ENCODE measurements at regions not wholly inside any gene's neighbourhood (a gene's known extent, or its start where the extent isn't known, plus 50 kb on each side); places are given as distances from the start of the nearest gene placed in this dataset.

DNA sequence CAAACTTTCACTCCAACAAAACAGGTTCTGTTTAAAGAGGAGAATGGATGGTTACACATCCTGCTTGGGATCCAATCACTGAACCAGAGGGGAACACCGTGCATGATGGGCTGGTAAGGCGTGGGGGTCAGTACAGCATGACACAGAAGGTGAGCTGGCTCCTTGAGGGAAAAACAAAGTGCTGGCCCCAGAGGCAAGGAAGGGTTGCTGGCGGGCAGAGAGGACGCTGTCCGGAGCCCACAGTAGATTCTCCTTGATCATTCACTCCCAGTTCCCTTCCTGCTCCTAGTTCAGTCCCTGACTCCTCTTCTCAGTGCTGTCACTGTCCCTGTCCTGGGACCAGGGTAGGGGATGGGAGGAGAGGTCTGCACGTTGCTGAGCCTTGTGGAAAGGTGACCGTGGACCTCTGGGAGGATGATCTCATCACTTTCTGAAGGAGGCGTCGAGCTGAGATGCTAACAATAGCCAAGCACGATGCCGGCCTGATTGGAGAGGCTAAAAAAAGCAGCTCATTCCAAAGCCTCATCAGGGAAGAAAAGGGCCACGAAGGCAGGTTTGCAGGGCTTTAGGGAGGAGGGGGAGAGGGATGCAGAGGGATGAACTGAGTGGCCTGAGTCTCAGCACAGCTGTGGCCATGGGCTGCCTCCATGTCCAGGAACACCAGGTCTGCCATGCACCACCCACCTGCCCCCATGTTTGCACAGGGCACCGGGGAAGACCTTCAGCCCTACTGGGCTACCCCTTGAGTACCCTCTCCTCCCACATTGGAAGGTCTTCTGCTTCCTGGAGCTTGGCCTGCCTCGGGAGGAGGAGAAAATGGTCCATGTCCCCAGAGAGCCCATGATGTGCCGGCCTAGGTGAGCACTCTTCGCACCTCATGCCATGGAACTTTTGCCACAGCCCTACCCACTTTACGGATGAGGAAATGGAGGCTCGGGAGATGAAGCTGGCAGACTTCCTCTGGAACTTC is 72.7 kb upstream of the RTL6 start:
- no peak for TF ChIP-seq POLR2A (IDR thresholded peaks at IDR 0.05; ENCODE audit: low read length)
- TF ChIP-seq GATA1 (IDR thresholded peaks at IDR 0.05; ENCODE audit: low read depth, low read length): no peak
